ENCODE measurements at regions not wholly inside any gene's neighbourhood (a gene's known extent, or its start where the extent isn't known, plus 50 kb on each side); places are given as distances from the start of the nearest gene placed in this dataset.

- intact Hi-C loops (cut with micrococcal nuclease): loop anchor here (1.0 to 10.0 kb wide), 7 partner anchors 14 to 740 kb away; partner anchors contain the start of genes CPED1 and ING3
- Histone ChIP-seq H3K4me3 (replicated peaks in 1 of 3; ENCODE audit: insufficient read depth in 1 of 3, low read depth in 1 of 3, low read length in 3 of 3) (no peak overlapping the region), H2AFZ (ENCODE audit: low read depth, low read length) (no peak overlapping the region), H3K9me1 (replicated peaks; ENCODE audit: control insufficient read depth, extremely low read depth, insufficient read depth, low read length) (no peaks in the 10 kb centered on the region), H4K20me1 (replicated peaks; ENCODE audit: control insufficient read depth, extremely low read depth, insufficient read depth, low read length) (no peaks in the 10 kb centered on the region), H3K9ac (replicated peaks; ENCODE audit: extremely low read depth, insufficient read depth, low read length) (peak overlapping the region; percentile 5), H3K4me1 (ENCODE audit: control insufficient read depth, extremely low read depth, insufficient read depth, low read length) (peaks cover 32% of the 10 kb centered on the region), H3K36me3 (ENCODE audit: control insufficient read depth in 2 of 2, extremely low read depth in 1 of 2, insufficient read depth in 2 of 2, low read length in 2 of 2) (no peaks in the 10 kb centered on the region), H3K27me3 (ENCODE audit: control insufficient read depth in 2 of 2, insufficient read depth in 2 of 2, low read length in 2 of 2) (no peaks in the 10 kb centered on the region), H3K9me3 (replicated peaks; ENCODE audit: control insufficient read depth, insufficient read depth, low read length) (no peaks in the 10 kb centered on the region), H3K4me2 (ENCODE audit: insufficient read depth, low read length) (peak overlapping the region; percentile 6), H3K27ac (ENCODE audit: insufficient read depth, low read depth, low read length) (peak overlapping the region; percentile 82), H3K79me2 (ENCODE audit: control insufficient read depth, insufficient read depth, low read length) (no peaks in the 10 kb centered on the region)
- POLR2A ChIA-PET: interaction anchor here (0.6 kb wide), 1 partner anchor 617 kb away, joined by 3 read pairs; no protein-coding TSS in a partner anchor
- CTCF ChIA-PET: interaction anchor here (1.1 to 2.5 kb wide), 8 partner anchors 11 to 450 kb away, joined by 3 to 28 read pairs (median 4); partner anchors contain the start of gene FAM3C
- BruUV-seq (replicated peaks): no TSS peak
- TF ChIP-seq POLR2A (IDR thresholded peaks at IDR 0.05; ENCODE audit: low read depth, low read length) (peak; percentile 31), FOS (IDR thresholded peaks at IDR 0.05; ENCODE audit: borderline replicate concordance, insufficient read depth, low read length) (peak; percentile 99), EZH2 (IDR thresholded peaks at IDR 0.05; ENCODE audit: borderline replicate concordance, low read depth, low read length, severe bottlenecking) (no peak), MYC (IDR thresholded peaks at IDR 0.05; ENCODE audit: low read depth, low read length) (no peak), JUN (IDR thresholded peaks at IDR 0.05; ENCODE audit: borderline replicate concordance, insufficient read depth, insufficient read length, low read depth) (peak; percentile 99), CTCF (IDR thresholded peaks at IDR 0.05; ENCODE audit: extremely low read depth in 1 of 2, insufficient read depth in 1 of 2, low read depth in 1 of 2, low read length in 2 of 2) (no peak), POLR2AphosphoS5 (IDR thresholded peaks at IDR 0.05; ENCODE audit: insufficient read depth, low read depth, low read length) (peak; percentile 81), GATA2 (IDR thresholded peaks at IDR 0.05; ENCODE audit: insufficient read depth, insufficient read length, low read depth, low read length) (peak; percentile 96), MAX (IDR thresholded peaks at IDR 0.05; ENCODE audit: insufficient read depth, insufficient read length) (no peak)
- dilution Hi-C loops (cut with MboI; ENCODE audit: extremely low pct_ligation_motif_present, low sequenced_read_pairs): no loop called here
- DNase-seq (ENCODE audit: low read depth, low spot score) (peak; percentile 96), FAIRE-seq (peak; percentile 65)
Measured at GRCh38 chr7:121544726-121545125, 148.6 kb upstream of the FAM3C start.
